ENCODE measurements at regions not wholly inside any gene's neighbourhood (a gene's known extent, or its start where the extent isn't known, plus 50 kb on each side); places are given as distances from the start of the nearest gene placed in this dataset.

DNA sequence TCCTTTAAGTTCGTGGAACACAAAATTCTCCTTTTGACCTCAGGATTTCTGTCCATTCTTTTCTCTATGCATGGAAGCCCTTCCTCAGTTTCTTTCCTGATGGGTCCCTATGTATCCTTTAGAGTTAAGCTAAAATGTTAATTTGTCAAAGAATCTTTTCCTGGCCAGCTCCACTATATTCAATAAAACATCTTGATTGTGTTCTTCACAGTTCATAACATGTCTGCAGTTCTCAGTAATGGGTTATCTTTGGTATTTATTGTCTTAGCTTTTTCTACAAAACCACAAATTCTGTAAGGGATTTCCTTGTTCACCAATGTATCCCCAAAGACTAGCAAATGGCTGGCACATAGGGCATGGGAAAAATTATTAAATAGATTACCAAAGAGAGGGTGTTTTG, 998.5 kb downstream of the ADGRL2 start:
- no peak overlapping the region for H3K4me3 ChIP-seq
- H3K9me3 ChIP-seq, result peaks cover 0 to 9% (median 0%) of the 10 kb centered on the region in 3 donors
- H3K27me3 ChIP-seq, result no peaks in the 10 kb centered on the region
- no peaks in the 10 kb centered on the region for H3K36me3 ChIP-seq
- WGBS, 2 donors (ENCODE audit: low coverage in 1 of 2), result 89 to 100% methylated on average over 1 of the region's 1 CpG
- H3K4me1 ChIP-seq, result no peaks in the 10 kb centered on the region
- ATAC-seq, result no peak
- no peak overlapping the region for H3K27ac ChIP-seq
- TF ChIP-seq, protein P1, sequence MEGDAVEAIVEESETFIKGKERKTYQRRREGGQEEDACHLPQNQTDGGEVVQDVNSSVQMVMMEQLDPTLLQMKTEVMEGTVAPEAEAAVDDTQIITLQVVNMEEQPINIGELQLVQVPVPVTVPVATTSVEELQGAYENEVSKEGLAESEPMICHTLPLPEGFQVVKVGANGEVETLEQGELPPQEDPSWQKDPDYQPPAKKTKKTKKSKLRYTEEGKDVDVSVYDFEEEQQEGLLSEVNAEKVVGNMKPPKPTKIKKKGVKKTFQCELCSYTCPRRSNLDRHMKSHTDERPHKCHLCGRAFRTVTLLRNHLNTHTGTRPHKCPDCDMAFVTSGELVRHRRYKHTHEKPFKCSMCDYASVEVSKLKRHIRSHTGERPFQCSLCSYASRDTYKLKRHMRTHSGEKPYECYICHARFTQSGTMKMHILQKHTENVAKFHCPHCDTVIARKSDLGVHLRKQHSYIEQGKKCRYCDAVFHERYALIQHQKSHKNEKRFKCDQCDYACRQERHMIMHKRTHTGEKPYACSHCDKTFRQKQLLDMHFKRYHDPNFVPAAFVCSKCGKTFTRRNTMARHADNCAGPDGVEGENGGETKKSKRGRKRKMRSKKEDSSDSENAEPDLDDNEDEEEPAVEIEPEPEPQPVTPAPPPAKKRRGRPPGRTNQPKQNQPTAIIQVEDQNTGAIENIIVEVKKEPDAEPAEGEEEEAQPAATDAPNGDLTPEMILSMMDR (IDR thresholded peaks at IDR 0.05), result no peak
- TF ChIP-seq POLR2AphosphoS5 (IDR thresholded peaks at IDR 0.05), result no peak

- TF ChIP-seq EP300 (IDR thresholded peaks at IDR 0.05), result no peak
- no peak for TF ChIP-seq POLR2A (IDR thresholded peaks at IDR 0.05)
- TF ChIP-seq POLR2AphosphoS5 (IDR thresholded peaks at IDR 0.05), result no peak
- TF ChIP-seq, protein P1 (IDR thresholded peaks at IDR 0.05), result no peak
- no peak for ATAC-seq
- no peaks in the 10 kb centered on the region for H3K27me3 ChIP-seq
- no peaks in the 10 kb centered on the region for H3K36me3 ChIP-seq
- no peaks in the 10 kb centered on the region for H3K4me1 ChIP-seq
- 71 to 100% methylated on average over 2 to 3 of the region's 3 CpGs for WGBS, 2 donors (ENCODE audit: low coverage in 1 of 2)
- H3K27ac ChIP-seq, result no peak overlapping the region
- H3K4me3 ChIP-seq, result no peak overlapping the region
- H3K9me3 ChIP-seq, result peaks cover 0 to 13% (median 0%) of the 10 kb centered on the region in 3 donors
Observed at GRCh38 chr1:82795508-82796149, 994.9 kb downstream of the ADGRL2 start.

- ATAC-seq, result no peak
- H3K9me3 ChIP-seq, result peaks cover 0 to 8% (median 0%) of the 10 kb centered on the region in 3 donors
- H3K4me1 ChIP-seq, result no peaks in the 10 kb centered on the region
- 71 to 83% methylated on average over 4 of the region's 4 CpGs for WGBS, 2 donors (ENCODE audit: low coverage in 1 of 2)
- no peak overlapping the region for H3K4me3 ChIP-seq
- TF ChIP-seq, protein P1 (IDR thresholded peaks at IDR 0.05), result no peak
- TF ChIP-seq POLR2AphosphoS5 (IDR thresholded peaks at IDR 0.05) (no peak), POLR2A (IDR thresholded peaks at IDR 0.05) (no peak), EP300 (IDR thresholded peaks at IDR 0.05) (no peak)
- H3K36me3 ChIP-seq, result no peaks in the 10 kb centered on the region
- H3K27me3 ChIP-seq, result no peaks in the 10 kb centered on the region
- no peak overlapping the region for H3K27ac ChIP-seq
Observed at GRCh38 chr1:82792151-82792550, 991.4 kb downstream of the ADGRL2 start.

DNA sequence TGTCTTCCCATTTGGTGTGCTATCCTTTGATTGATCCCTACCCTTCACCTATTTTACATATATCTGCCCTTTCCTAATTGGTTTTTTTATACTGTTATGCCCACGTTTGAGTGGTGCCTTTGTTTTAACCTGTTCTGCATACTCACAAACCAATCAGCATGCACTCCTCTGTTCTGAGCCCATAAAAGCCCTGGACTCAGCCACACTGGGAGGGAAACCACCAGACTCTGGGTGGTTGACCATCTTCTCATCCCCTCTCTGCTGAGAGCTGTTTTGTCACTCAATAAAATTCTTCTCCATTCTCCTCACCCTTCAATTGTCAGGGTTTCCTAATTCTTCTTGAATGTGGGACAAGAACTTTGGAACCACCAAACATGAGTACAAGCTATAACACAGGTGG, 989.8 kb downstream of the ADGRL2 start:
- no peak overlapping the region for H3K27ac ChIP-seq
- ATAC-seq, result no peak
- 67 to 100% methylated on average over 1 of the region's 1 CpG for WGBS, 2 donors (ENCODE audit: low coverage in 1 of 2)
- H3K9me3 ChIP-seq, result peaks cover 0 to 8% (median 0%) of the 10 kb centered on the region in 3 donors
- no peak overlapping the region for H3K4me3 ChIP-seq
- H3K27me3 ChIP-seq, result no peaks in the 10 kb centered on the region
- no peaks in the 10 kb centered on the region for H3K36me3 ChIP-seq
- TF ChIP-seq POLR2AphosphoS5 (IDR thresholded peaks at IDR 0.05) (no peak), EP300 (IDR thresholded peaks at IDR 0.05) (no peak), POLR2A (IDR thresholded peaks at IDR 0.05) (no peak)
- TF ChIP-seq, protein P1 (IDR thresholded peaks at IDR 0.05), result no peak
- H3K4me1 ChIP-seq, result no peaks in the 10 kb centered on the region

DNA sequence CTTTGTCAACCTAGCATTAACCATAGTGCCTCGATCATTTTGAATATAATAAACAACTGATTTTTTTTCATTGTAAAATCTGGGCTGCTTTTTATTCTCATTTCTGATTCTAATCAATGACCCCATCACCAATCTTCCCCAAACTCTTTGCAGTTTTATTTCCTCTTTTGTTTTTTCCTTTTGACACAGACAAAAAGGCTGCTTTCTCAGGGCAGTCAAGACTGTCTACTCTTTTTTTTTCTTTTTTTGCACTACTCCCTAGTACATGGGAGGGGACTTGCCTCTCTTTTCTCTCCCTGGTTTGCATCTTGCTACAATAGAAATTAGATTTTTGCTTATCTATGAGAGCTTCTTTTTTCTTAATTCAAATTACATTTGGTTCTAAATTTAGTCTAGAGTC, 987.9 kb downstream of the ADGRL2 start:
- 90 to 92% methylated on average over 1 of the region's 1 CpG for WGBS, 2 donors (ENCODE audit: low coverage in 1 of 2)
- ATAC-seq, result no peak
- no peaks in the 10 kb centered on the region for H3K4me1 ChIP-seq

More for the DNA sequence above, 987.9 kb downstream of the ADGRL2 start:
- H3K4me3 ChIP-seq, result no peak overlapping the region
- H3K27ac ChIP-seq, result no peak overlapping the region
- no peaks in the 10 kb centered on the region for H3K27me3 ChIP-seq
- no peaks in the 10 kb centered on the region for H3K36me3 ChIP-seq
- peaks cover 0 to 8% (median 0%) of the 10 kb centered on the region in 3 donors for H3K9me3 ChIP-seq
- no peak for TF ChIP-seq EP300 (IDR thresholded peaks at IDR 0.05)
- no peak for TF ChIP-seq POLR2AphosphoS5 (IDR thresholded peaks at IDR 0.05)
- TF ChIP-seq POLR2A (IDR thresholded peaks at IDR 0.05), result no peak
- TF ChIP-seq, protein P1 (IDR thresholded peaks at IDR 0.05), result no peak
